ENCODE measurements at regions not wholly inside any gene's neighbourhood (a gene's known extent, or its start where the extent isn't known, plus 50 kb on each side); places are given as distances from the start of the nearest gene placed in this dataset.

DNA sequence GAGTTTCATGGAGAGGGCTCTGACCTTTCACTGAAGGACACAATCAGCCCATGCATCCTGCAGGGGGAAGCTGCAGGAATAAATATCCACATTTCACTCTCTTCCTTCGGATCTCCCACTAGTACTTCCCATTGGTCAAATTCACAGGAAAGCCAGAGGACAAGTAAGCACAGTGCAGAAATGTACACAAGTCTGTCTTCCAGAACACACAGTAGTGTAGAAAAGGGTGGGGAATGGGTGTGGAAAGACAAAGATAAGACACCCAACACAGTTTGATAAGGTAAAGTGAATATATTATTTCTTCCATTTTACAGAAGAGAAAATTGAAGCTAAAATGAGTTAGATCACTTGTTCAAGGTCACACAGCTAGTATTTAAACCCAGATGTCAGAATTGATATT is 81.1 kb upstream of the PCDH19 start:
- no peak for TF ChIP-seq HIVEP1 (CRISPR knock-in tag; IDR thresholded peaks at IDR 0.05)
- no peak for TF ChIP-seq RAD21 (CRISPR knock-in tag; conservative IDR thresholded peaks at IDR 0.05 in 1 of 2, IDR thresholded peaks at IDR 0.05 in 1 of 2)
- TF ChIP-seq, protein P1, sequence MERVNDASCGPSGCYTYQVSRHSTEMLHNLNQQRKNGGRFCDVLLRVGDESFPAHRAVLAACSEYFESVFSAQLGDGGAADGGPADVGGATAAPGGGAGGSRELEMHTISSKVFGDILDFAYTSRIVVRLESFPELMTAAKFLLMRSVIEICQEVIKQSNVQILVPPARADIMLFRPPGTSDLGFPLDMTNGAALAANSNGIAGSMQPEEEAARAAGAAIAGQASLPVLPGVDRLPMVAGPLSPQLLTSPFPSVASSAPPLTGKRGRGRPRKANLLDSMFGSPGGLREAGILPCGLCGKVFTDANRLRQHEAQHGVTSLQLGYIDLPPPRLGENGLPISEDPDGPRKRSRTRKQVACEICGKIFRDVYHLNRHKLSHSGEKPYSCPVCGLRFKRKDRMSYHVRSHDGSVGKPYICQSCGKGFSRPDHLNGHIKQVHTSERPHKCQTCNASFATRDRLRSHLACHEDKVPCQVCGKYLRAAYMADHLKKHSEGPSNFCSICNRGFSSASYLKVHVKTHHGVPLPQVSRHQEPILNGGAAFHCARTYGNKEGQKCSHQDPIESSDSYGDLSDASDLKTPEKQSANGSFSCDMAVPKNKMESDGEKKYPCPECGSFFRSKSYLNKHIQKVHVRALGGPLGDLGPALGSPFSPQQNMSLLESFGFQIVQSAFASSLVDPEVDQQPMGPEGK (CRISPR knock-in tag; IDR thresholded peaks at IDR 0.05; ENCODE audit: borderline replicate concordance), result no peak
